Kidney (tissue), 13 donors: ENCODE measurements at regions not wholly inside any gene's neighbourhood (a gene's known extent, or its start where the extent isn't known, plus 50 kb on each side); places are given as distances from the start of the nearest gene placed in this dataset.

Source experiments
- DNase-seq, 5 donors: peaks; one replicate each; pipeline ENCODE4 v3.0.0-alpha.2; 2013 to 2020
- FAIRE-seq: peaks from 2 replicates; lab custom pipeline; 2012; peaks lifted over from hg19 to GRCh38; lab: Jason Lieb, UNC
- H3K27ac ChIP-seq, 2 donors: one replicate each; pipeline ENCODE4 v1.7.0; 2013; ENCODE audit warnings: low read depth in 2 of 2, low read length in 2 of 2, inconsistent platforms in 1 of 2
- H3K27me3 ChIP-seq: one replicate; pipeline ENCODE4 v1.7.1; 2013; ENCODE audit warnings: low read length, inconsistent platforms; ENCODE audit not compliant: control insufficient read depth, insufficient read depth
- H3K36me3 ChIP-seq, 3 donors: one replicate each; pipeline versions ENCODE4 v1.7.0 to v1.7.1; 2013; ENCODE audit warnings: low read length in 3 of 3, control low read depth in 1 of 3, inconsistent platforms in 1 of 3; ENCODE audit not compliant: insufficient read depth in 3 of 3, control insufficient read depth in 2 of 3
- H3K4me1 ChIP-seq, 3 donors: one replicate each; pipeline versions ENCODE4 v1.7.0 to v1.7.1; 2013; ENCODE audit warnings: low read length in 3 of 3, inconsistent platforms in 1 of 3, low read depth in 1 of 3; ENCODE audit not compliant: control insufficient read depth in 2 of 3, insufficient read depth in 2 of 3
- H3K4me3 ChIP-seq, 3 donors: one replicate each; pipeline versions ENCODE4 v1.7.0 to v1.8.1; 2013; ENCODE audit warnings: low read length in 3 of 3, control low read depth in 1 of 3, inconsistent platforms in 1 of 3
- H3K9ac ChIP-seq, 3 donors: one replicate each; pipeline versions ENCODE4 v1.7.0 to v1.7.1; 2013; ENCODE audit warnings: low read length in 3 of 3, control low read depth in 1 of 3, inconsistent platforms in 1 of 3
- H3K9me3 ChIP-seq, 3 donors: one replicate each; pipeline versions ENCODE4 v1.7.0 to v1.7.1; 2013; ENCODE audit warnings: low read length in 3 of 3, control low read depth in 1 of 3, inconsistent platforms in 1 of 3; ENCODE audit not compliant: control insufficient read depth in 2 of 3, insufficient read depth in 1 of 3
- CTCF ChIP-seq: IDR thresholded peaks from 3 replicates; pipeline ENCODE4 v1.5.1; 2012; ENCODE audit warnings: mild to moderate bottlenecking, moderate library complexity, borderline replicate concordance; ENCODE audit not compliant: insufficient read depth; ENCODE audit errors: extremely low read depth
- intact Hi-C: fragments of 100-400 bp; cut with DNase I; formaldehyde crosslinking; loops from one replicate; pipeline ENCODE4 v1.11.1; 2022
- donor health status: control.
- donor health status: control.
- donor health status: control.
- donor health status: control.
- donor health status: control.
- donor health status: DM: yes; HTN: yes; CAD: no.
- donor health status: Normal renal cell carcinoma (clear cell type).

- Histone ChIP-seq H3K27me3 (no peaks in the 10 kb centered on the region), H3K4me3 (no peak overlapping the region), H3K36me3 (no peaks in the 10 kb centered on the region), H3K9me3 (no peaks in the 10 kb centered on the region), H3K4me1 (no peaks in the 10 kb centered on the region), H3K27ac (no peak overlapping the region), H3K9ac (no peak overlapping the region)
- FAIRE-seq (no peak), DNase-seq (no peak)
- intact Hi-C loops, result no loop called here
- no peak for TF ChIP-seq CTCF
Observed at GRCh38 chr13:71054358-71054757, 812.6 kb downstream of the DACH1 start.

DNA sequence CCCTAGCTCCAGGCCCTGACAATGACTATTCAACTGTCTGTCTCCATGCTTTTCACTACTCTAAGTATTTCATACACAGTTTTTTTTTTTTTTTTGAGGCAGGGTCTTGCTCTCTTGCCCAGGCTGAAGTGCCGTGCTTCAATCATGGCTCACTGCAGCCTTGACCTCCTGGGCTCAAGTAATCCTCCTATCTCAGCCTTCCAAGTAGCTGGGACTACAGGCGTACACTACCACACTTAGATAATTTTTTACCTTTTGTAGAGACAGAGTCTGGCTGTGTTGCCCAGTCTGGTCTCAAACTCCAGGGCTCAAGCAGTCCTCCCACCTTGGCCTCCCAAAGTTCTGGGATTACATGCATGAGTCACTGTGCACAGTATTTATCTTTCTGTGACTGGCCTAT, 815.4 kb downstream of the DACH1 start:
- intact Hi-C loops, result no loop called here
- Histone ChIP-seq H3K4me3 (no peak overlapping the region), H3K27ac (no peak overlapping the region), H3K4me1 (no peaks in the 10 kb centered on the region), H3K36me3 (no peaks in the 10 kb centered on the region), H3K9ac (no peak overlapping the region), H3K27me3 (no peaks in the 10 kb centered on the region), H3K9me3 (no peaks in the 10 kb centered on the region)
- DNase-seq (no peak), FAIRE-seq (no peak)
- no peak for TF ChIP-seq CTCF

GRCh38 chr13:71046360-71047079, 820.5 kb downstream of the DACH1 start:
- H3K27ac ChIP-seq, result no peak overlapping the region
- no peak for DNase-seq
- no peaks in the 10 kb centered on the region for H3K4me1 ChIP-seq
- H3K36me3 ChIP-seq, result no peaks in the 10 kb centered on the region
- no peak for TF ChIP-seq CTCF
- no peak overlapping the region for H3K4me3 ChIP-seq
- H3K27me3 ChIP-seq, result no peaks in the 10 kb centered on the region
- FAIRE-seq, result no peak
- H3K9me3 ChIP-seq, result no peaks in the 10 kb centered on the region
- H3K9ac ChIP-seq, result no peak overlapping the region
- intact Hi-C loops, result no loop called here

DNA sequence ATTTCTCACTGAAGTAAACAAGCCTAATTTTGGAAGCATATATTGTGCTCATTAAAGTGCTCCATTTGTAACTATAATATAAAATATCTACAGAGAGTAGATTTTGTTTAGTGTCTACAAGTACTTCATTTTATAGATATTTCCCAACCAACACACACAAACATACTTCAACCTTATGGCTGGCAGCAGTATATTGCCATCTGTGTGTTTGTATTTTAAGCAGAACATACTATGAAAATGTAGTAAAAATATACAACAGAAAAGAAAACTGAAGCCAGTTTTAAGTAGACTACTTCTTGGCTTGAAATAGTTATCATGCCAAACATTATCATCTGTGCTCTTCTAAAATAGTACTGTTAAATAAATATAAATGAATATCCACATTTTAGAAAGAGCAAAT, 821.9 kb downstream of the DACH1 start:
- intact Hi-C loops, result no loop called here
- no peak for DNase-seq
- Histone ChIP-seq H3K27me3 (no peaks in the 10 kb centered on the region), H3K27ac (no peak overlapping the region), H3K9ac (no peak overlapping the region), H3K4me3 (no peak overlapping the region), H3K9me3 (no peaks in the 10 kb centered on the region), H3K36me3 (no peaks in the 10 kb centered on the region), H3K4me1 (no peaks in the 10 kb centered on the region)
- no peak for FAIRE-seq
- TF ChIP-seq CTCF, result no peak
